Ishikawa (cell line): ENCODE measurements at regions not wholly inside any gene's neighbourhood (a gene's known extent, or its start where the extent isn't known, plus 50 kb on each side); places are given as distances from the start of the nearest gene placed in this dataset.

Experiments
- CEBPB ChIP-seq: IDR thresholded peaks from 2 replicates; pipeline ENCODE4 v1.6.1; 2012
- CREB1 ChIP-seq: IDR thresholded peaks from 2 replicates; pipeline ENCODE4 v1.6.1; 2012; ENCODE audit warnings: low read depth
- EGR1 ChIP-seq: IDR thresholded peaks from 2 replicates; pipeline ENCODE4 v1.6.1; 2012
- EP300 ChIP-seq: IDR thresholded peaks from 2 replicates; pipeline ENCODE4 v1.6.1; 2012; ENCODE audit warnings: borderline replicate concordance
- FOXM1 ChIP-seq: IDR thresholded peaks from 2 replicates; pipeline ENCODE4 v1.6.1; 2012; ENCODE audit warnings: low read depth, borderline replicate concordance
- MAX ChIP-seq: IDR thresholded peaks from 2 replicates; pipeline ENCODE4 v1.6.1; 2012
- NFIC ChIP-seq: IDR thresholded peaks from 2 replicates; pipeline ENCODE4 v1.6.1; 2012
- RAD21 ChIP-seq: IDR thresholded peaks from 2 replicates; pipeline ENCODE4 v1.6.1; 2012; ENCODE audit warnings: low read depth
- REST ChIP-seq: IDR thresholded peaks from 2 replicates; pipeline ENCODE4 v1.6.1; 2012; ENCODE audit warnings: low read depth, mild to moderate bottlenecking
- TAF1 ChIP-seq: IDR thresholded peaks from 2 replicates; pipeline ENCODE4 v1.6.1; 2012; ENCODE audit warnings: low read depth, mild to moderate bottlenecking
- TCF12 ChIP-seq: IDR thresholded peaks from 2 replicates; pipeline ENCODE4 v1.6.1; 2012; ENCODE audit warnings: low read depth
- TEAD4 ChIP-seq: IDR thresholded peaks from 2 replicates; pipeline ENCODE4 v1.6.1; 2012
- USF1 ChIP-seq: IDR thresholded peaks from 2 replicates; pipeline ENCODE4 v1.6.1; 2012
- YY1 ChIP-seq: IDR thresholded peaks from 2 replicates; pipeline ENCODE4 v1.6.1; 2012; ENCODE audit warnings: low read depth
- ZBTB7A ChIP-seq: IDR thresholded peaks from 2 replicates; pipeline ENCODE4 v1.6.1; 2012; ENCODE audit warnings: low read depth

GRCh38 chr11:71334191-71334590 lies 81.8 kb upstream of the SHANK2 start:
- TF ChIP-seq ZBTB7A (no peak), MAX (no peak), EGR1 (no peak), EP300 (no peak), NFIC (no peak)

GRCh38 chr11:71333473-71333872 lies 81.1 kb upstream of the SHANK2 start:
- TF ChIP-seq CREB1: no peak
- TF ChIP-seq TEAD4: no peak
- TF ChIP-seq EGR1: no peak
- no peak for TF ChIP-seq TAF1
- no peak for TF ChIP-seq ZBTB7A
- TF ChIP-seq RAD21: no peak
- no peak for TF ChIP-seq REST
- TF ChIP-seq NFIC: no peak
- no peak for TF ChIP-seq CEBPB
- no peak for TF ChIP-seq MAX
- TF ChIP-seq EP300: no peak
- TF ChIP-seq TCF12: no peak
- no peak for TF ChIP-seq USF1
- TF ChIP-seq FOXM1: no peak
- no peak for TF ChIP-seq YY1

- no peak for TF ChIP-seq USF1
- no peak for TF ChIP-seq FOXM1
- TF ChIP-seq REST: no peak
- TF ChIP-seq ZBTB7A: no peak
- no peak for TF ChIP-seq CEBPB
- no peak for TF ChIP-seq TEAD4
- TF ChIP-seq EGR1: no peak
Observed at GRCh38 chr11:71332447-71332846, 80.1 kb upstream of the SHANK2 start.

GRCh38 chr11:71332046-71332445 lies 79.7 kb upstream of the SHANK2 start:
- TF ChIP-seq EP300 (no peak), FOXM1 (no peak), REST (no peak), TCF12 (no peak), TEAD4 (no peak), NFIC (no peak), ZBTB7A (no peak), RAD21 (no peak), CEBPB (no peak), EGR1 (no peak), USF1 (no peak), CREB1 (no peak), YY1 (no peak)
